ENCODE measurements at regions not wholly inside any gene's neighbourhood (a gene's known extent, or its start where the extent isn't known, plus 50 kb on each side); places are given as distances from the start of the nearest gene placed in this dataset.

DNA sequence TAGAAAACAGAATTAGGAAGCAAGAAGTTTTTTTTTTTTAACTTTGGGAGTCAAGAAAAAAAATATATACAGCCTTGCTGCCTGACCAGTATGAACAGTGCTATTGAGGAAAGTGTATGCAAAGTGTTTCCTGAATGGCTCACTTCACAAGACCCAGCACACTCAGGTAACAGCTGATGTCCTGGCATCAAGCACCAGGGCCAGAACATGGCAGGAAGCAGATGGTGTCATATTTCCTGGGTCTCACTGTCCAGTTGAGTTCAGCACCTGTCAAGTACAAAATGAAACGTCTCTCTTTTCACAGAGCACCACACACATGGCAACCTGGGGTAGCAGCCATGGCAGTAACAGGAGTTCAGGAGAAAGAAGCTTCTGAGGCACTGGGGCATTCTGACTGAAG lies 372.3 kb downstream of the TTLL7 start:
- H3K27ac ChIP-seq = no peak overlapping the region
- H3K4me3 ChIP-seq = no peak overlapping the region
- TF ChIP-seq, protein P1, sequence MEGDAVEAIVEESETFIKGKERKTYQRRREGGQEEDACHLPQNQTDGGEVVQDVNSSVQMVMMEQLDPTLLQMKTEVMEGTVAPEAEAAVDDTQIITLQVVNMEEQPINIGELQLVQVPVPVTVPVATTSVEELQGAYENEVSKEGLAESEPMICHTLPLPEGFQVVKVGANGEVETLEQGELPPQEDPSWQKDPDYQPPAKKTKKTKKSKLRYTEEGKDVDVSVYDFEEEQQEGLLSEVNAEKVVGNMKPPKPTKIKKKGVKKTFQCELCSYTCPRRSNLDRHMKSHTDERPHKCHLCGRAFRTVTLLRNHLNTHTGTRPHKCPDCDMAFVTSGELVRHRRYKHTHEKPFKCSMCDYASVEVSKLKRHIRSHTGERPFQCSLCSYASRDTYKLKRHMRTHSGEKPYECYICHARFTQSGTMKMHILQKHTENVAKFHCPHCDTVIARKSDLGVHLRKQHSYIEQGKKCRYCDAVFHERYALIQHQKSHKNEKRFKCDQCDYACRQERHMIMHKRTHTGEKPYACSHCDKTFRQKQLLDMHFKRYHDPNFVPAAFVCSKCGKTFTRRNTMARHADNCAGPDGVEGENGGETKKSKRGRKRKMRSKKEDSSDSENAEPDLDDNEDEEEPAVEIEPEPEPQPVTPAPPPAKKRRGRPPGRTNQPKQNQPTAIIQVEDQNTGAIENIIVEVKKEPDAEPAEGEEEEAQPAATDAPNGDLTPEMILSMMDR (IDR thresholded peaks at IDR 0.05) = no peak
- no peak for DNase-seq
- H3K4me1 ChIP-seq = no peaks in the 10 kb centered on the region
- no peaks in the 10 kb centered on the region for H3K27me3 ChIP-seq
- no peak for ATAC-seq
- intact Hi-C loops (cut with DNase I) = no loop called here
- no peaks in the 10 kb centered on the region for H3K36me3 ChIP-seq
- H3K9me3 ChIP-seq = no peaks in the 10 kb centered on the region

DNA sequence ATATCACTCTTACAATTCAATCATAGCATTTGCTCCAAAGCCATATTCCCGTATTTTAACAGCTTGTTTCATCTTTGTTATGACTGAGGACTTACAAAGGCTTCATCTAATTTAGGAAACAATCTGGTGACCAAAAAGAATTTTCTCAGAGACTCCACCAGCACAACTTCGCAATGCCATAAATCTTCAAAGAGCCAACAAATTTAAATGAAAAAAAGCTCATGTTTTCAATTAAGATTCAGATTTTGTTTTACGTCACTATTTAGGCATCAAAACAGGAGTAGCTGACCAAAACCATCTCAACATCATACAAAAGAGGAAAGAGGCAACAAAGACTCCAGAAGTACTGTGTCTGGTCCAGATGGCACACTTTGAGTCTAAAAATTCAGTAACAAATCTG lies 373.3 kb downstream of the TTLL7 start:
- intact Hi-C loops (cut with DNase I) = no loop called here
- H3K36me3 ChIP-seq = no peaks in the 10 kb centered on the region
- ATAC-seq = no peak

DNA sequence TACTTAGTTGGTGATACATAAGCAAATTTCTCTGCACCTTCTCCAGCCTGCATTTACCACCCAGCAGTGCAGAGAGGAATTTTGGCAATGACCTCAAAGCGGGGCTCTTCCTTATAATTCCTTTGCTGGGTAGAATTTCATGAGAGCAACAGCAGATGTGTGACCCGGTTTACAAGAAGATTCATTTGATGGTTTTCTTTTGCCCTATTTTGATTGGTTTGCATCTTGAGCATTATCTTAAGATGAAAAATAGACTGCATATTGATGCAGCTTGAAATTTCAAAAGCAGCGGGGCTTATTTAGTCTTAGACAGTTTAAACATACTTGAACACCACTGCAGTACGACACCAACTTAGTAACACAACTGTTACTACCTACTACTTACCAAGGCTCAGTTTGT lies 378.9 kb downstream of the TTLL7 start:
- DNase-seq (no peak), ATAC-seq (no peak)
- TF ChIP-seq, protein P1 (IDR thresholded peaks at IDR 0.05) = no peak
- Histone ChIP-seq H3K27me3 (no peaks in the 10 kb centered on the region), H3K4me1 (no peaks in the 10 kb centered on the region), H3K4me3 (no peak overlapping the region), H3K9me3 (no peaks in the 10 kb centered on the region), H3K27ac (no peak overlapping the region), H3K36me3 (no peaks in the 10 kb centered on the region)
- intact Hi-C loops (cut with DNase I) = no loop called here

More for the DNA sequence above, 373.3 kb downstream of the TTLL7 start:
- Histone ChIP-seq H3K9me3 (no peaks in the 10 kb centered on the region), H3K4me1 (no peaks in the 10 kb centered on the region), H3K27ac (no peak overlapping the region), H3K4me3 (no peak overlapping the region), H3K27me3 (no peaks in the 10 kb centered on the region)
- no peak for DNase-seq
- TF ChIP-seq, protein P1 (IDR thresholded peaks at IDR 0.05) = no peak

DNA sequence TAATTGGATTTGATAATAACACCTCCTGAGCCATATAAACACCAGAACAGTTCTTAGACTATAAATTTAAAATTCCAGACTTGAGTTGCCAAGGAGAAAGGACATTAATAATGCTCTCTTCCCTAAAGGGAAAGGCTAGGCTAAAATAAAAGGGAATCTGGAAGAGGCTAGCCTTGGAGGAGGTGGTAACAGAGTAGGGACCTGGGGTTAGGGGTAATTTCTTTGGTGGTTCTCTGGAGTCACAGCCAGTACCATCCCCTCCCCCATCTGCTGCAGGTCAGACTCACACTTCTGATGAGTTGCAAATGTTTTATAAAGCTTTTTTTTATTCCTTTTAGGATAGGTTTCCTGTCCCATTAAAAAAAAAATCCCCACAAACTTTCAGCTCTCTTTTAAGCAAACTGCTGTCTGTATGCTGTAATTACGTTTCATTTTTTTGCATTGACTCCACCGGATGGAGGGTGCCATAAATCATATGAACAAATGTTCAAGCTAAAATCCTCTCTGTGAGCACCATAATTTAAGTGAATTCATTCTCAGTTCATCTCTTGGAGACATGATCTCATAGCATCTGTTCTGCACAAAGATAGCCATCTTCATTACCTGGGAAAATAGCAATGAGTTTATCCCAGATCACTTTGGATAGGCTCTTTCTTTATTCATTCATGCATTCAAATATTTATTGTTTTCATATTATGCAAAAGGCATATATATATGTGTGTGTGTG lies 379.6 kb downstream of the TTLL7 start:
- intact Hi-C loops (cut with DNase I) = no loop called here
- no peaks in the 10 kb centered on the region for H3K9me3 ChIP-seq
- H3K4me1 ChIP-seq = no peaks in the 10 kb centered on the region
- DNase-seq (no peak), ATAC-seq (no peak)
- H3K36me3 ChIP-seq = no peaks in the 10 kb centered on the region
- no peaks in the 10 kb centered on the region for H3K27me3 ChIP-seq
- H3K27ac ChIP-seq = no peak overlapping the region
- TF ChIP-seq, protein P1 (IDR thresholded peaks at IDR 0.05) = no peak
- H3K4me3 ChIP-seq = no peak overlapping the region

DNA sequence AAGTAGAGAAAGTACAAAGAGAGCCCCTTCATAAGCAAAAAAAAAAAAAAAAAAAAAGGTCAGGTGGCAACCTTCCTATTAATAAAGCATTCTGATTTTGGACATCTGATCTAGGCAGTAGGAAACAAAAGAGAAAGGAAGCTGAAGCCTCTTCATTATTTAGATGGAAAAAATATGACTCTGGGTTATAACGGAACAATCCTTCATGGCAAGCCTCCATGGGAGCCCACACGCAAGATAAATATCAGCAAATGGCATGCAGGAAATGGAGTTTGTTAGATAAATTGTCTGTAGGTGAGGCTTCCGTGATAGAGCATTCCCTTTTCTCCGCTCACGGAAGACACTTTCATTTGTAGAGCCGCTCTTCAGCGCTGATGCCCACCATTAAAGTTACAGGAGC lies 381.0 kb downstream of the TTLL7 start:
- intact Hi-C loops (cut with DNase I) = no loop called here
- no peaks in the 10 kb centered on the region for H3K9me3 ChIP-seq
- DNase-seq (no peak), ATAC-seq (no peak)
- no peaks in the 10 kb centered on the region for H3K36me3 ChIP-seq
- no peaks in the 10 kb centered on the region for H3K27me3 ChIP-seq
- H3K4me3 ChIP-seq = no peak overlapping the region
- H3K4me1 ChIP-seq = no peaks in the 10 kb centered on the region
- TF ChIP-seq, protein P1 (IDR thresholded peaks at IDR 0.05) = no peak
- no peak overlapping the region for H3K27ac ChIP-seq

All from left lung (tissue), 4 donors.